Suprapubic skin (tissue), 4 donors: ENCODE measurements at regions not wholly inside any gene's neighbourhood (a gene's known extent, or its start where the extent isn't known, plus 50 kb on each side); places are given as distances from the start of the nearest gene placed in this dataset.

Experiments used
- DNase-seq, 2 donors: peaks; one replicate each; pipeline ENCODE4 v3.0.0-alpha.2; 2019; ENCODE audit warnings: low spot score in 2 of 2
- H3K27ac ChIP-seq: fragments of 200-600 bp; sonication (generic); one replicate; pipeline ENCODE4 v1.5.1; 2019
- H3K27me3 ChIP-seq: fragments of 200-600 bp; sonication (generic); one replicate; pipeline ENCODE4 v1.5.1; 2019
- H3K36me3 ChIP-seq: fragments of 200-600 bp; sonication (generic); one replicate; pipeline ENCODE4 v1.5.1; 2019
- H3K4me1 ChIP-seq: fragments of 200-600 bp; sonication (generic); one replicate; pipeline ENCODE4 v1.5.1; 2019
- H3K4me3 ChIP-seq: fragments of 200-600 bp; sonication (generic); one replicate; pipeline ENCODE4 v1.5.1; 2019; ENCODE audit warnings: mild to moderate bottlenecking
- H3K9me3 ChIP-seq: fragments of 200-600 bp; sonication (generic); one replicate; pipeline ENCODE4 v1.5.1; 2019
- EP300 ChIP-seq: sonication (generic); formaldehyde crosslinking; IDR thresholded peaks from one replicate; pipeline ENCODE4 v1.6.1; 2017; ENCODE audit warnings: antibody characterized with exemption
- POLR2A ChIP-seq, 2 donors: fragments of 450-650 bp; IDR thresholded peaks; one replicate each; pipeline ENCODE4 v1.6.1; 2017; ENCODE audit warnings: antibody characterized with exemption in 2 of 2, mild to moderate bottlenecking in 2 of 2, moderate library complexity in 2 of 2
- POLR2AphosphoS5 ChIP-seq, 3 donors: sonication (generic); formaldehyde crosslinking; IDR thresholded peaks; one replicate each; pipeline ENCODE4 v1.6.1; 2017; ENCODE audit warnings: antibody characterized with exemption in 3 of 3
- WGBS: methylation state at CpG from one replicate; pipeline ENCODE4 v1.1.5; 2018; 5-methylcytosine and 5-hydroxymethylcytosine counted together
- TF ChIP-seq, protein P1 (sequence below), 2 donors: fragments of 200-600 bp in 1 of 2; fragments of 450-650 bp in 1 of 2; sonication (generic) in 1 of 2; IDR thresholded peaks; one replicate each; pipeline ENCODE4 v1.5.1; 2016 to 2019; ENCODE audit warnings: antibody characterized with exemption in 2 of 2, mild to moderate bottlenecking in 1 of 2, moderate library complexity in 1 of 2

DNA sequence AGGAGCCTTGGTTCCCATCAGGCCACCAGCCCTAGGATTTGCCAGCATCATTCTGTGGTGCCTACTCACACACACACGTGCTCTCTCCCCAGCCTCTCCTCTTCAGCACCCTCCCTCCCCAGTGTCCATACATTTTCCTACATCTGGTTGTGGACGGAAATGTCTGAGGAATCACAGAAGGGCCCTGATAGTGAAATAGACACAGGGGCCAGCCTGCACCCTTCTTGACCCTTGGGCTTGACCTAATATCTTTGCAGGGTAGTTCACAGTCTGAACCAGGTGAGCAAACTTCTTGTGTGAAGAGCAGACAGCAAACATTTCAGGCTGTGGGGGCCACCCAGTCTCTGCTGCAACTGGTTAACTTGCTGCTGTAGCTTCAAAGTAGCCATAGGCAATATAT, 108.5 kb upstream of the NXT1 start:
- H3K9me3 ChIP-seq = no peaks in the 10 kb centered on the region
- no peak overlapping the region for H3K27ac ChIP-seq
- DNase-seq = peak in 1 of 2 donors; percentile 26
- WGBS = 77% methylated on average over 2 of the region's 2 CpGs
- TF ChIP-seq, protein P1, sequence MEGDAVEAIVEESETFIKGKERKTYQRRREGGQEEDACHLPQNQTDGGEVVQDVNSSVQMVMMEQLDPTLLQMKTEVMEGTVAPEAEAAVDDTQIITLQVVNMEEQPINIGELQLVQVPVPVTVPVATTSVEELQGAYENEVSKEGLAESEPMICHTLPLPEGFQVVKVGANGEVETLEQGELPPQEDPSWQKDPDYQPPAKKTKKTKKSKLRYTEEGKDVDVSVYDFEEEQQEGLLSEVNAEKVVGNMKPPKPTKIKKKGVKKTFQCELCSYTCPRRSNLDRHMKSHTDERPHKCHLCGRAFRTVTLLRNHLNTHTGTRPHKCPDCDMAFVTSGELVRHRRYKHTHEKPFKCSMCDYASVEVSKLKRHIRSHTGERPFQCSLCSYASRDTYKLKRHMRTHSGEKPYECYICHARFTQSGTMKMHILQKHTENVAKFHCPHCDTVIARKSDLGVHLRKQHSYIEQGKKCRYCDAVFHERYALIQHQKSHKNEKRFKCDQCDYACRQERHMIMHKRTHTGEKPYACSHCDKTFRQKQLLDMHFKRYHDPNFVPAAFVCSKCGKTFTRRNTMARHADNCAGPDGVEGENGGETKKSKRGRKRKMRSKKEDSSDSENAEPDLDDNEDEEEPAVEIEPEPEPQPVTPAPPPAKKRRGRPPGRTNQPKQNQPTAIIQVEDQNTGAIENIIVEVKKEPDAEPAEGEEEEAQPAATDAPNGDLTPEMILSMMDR (IDR thresholded peaks at IDR 0.05) = no peak
- no peak for TF ChIP-seq POLR2AphosphoS5 (IDR thresholded peaks at IDR 0.05)
- no peak for TF ChIP-seq EP300
- TF ChIP-seq POLR2A (IDR thresholded peaks at IDR 0.05) = no peak
- H3K4me3 ChIP-seq = no peak overlapping the region
- H3K27me3 ChIP-seq = no peaks in the 10 kb centered on the region
- H3K4me1 ChIP-seq = peaks cover 7% of the 10 kb centered on the region
- H3K36me3 ChIP-seq = no peaks in the 10 kb centered on the region

DNA sequence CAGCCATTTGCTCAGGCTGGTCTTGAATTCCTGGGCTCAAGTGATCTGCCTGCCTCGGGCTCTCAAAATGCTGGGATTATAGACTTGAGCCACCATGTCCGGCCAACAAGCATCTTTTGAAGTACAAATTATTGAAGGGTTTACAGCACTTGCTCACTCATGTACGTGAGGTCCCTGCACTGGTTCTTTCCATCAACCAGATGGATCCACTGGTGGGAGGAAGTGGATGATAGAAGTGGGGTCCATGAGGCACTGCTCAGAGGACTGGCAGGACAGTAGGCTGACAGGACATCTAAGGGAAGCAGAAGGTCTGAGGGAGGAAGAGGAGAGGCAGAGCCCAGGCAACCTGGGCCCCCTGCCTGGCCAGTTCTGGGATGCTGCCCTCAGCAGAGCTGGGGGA, 109.2 kb upstream of the NXT1 start:
- Histone ChIP-seq H3K4me1 (peaks cover 4% of the 10 kb centered on the region), H3K9me3 (no peaks in the 10 kb centered on the region), H3K27ac (no peak overlapping the region), H3K27me3 (no peaks in the 10 kb centered on the region), H3K4me3 (no peak overlapping the region), H3K36me3 (no peaks in the 10 kb centered on the region)
- TF ChIP-seq POLR2AphosphoS5 (IDR thresholded peaks at IDR 0.05) (no peak), EP300 (no peak), POLR2A (IDR thresholded peaks at IDR 0.05) (no peak)
- TF ChIP-seq, protein P1 (IDR thresholded peaks at IDR 0.05) = no peak
- WGBS = 93% methylated on average over 3 of the region's 3 CpGs
- DNase-seq = peak in 1 of 2 donors; percentile 15

DNA sequence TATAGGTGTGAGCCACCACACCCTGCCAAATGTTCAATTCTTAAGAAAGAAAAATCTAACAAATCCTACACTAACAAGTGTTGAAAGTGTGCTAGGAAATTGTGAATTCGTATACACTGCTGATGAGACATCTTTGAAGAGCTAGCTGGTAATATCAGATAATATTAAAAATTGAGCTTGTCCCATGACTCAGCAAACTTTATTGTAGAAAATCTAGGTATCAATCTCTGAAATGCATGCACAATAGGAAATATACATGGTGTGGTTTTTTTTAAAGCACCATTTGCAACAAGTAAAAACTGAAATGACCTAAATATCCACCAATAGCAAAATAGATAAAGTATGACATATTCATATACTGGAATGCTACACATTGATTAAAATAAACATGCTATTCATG, 110.1 kb upstream of the NXT1 start:
- Histone ChIP-seq H3K36me3 (no peaks in the 10 kb centered on the region), H3K9me3 (no peaks in the 10 kb centered on the region), H3K27ac (no peak overlapping the region), H3K27me3 (no peaks in the 10 kb centered on the region), H3K4me1 (peaks cover 4% of the 10 kb centered on the region), H3K4me3 (no peak overlapping the region)
- TF ChIP-seq POLR2AphosphoS5 (IDR thresholded peaks at IDR 0.05) (no peak), POLR2A (IDR thresholded peaks at IDR 0.05) (no peak)
- TF ChIP-seq, protein P1 (IDR thresholded peaks at IDR 0.05) = no peak
- WGBS = 77% methylated on average over 1 of the region's 1 CpG
- no peak for DNase-seq

DNA sequence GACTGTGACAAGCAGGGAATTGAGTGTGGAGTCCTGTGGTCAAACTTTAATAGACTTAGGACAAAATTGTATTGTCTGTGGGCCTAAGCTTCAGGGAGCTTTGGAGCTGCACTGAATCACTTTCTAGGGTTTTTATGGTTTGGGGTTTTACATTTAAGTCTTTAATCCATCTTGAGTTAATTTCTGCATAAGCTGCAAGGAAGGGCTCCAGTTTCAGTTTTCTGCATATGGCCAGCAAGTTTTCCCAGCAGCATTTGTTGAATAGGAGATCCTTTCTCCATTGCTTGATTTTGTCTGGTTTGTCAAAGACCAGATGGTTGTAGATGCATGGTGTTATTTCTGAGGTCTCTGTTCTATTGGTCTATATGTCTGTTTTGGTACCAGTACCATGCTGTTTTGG, 113.4 kb upstream of the NXT1 start:
- Histone ChIP-seq H3K9me3 (no peaks in the 10 kb centered on the region), H3K36me3 (no peaks in the 10 kb centered on the region), H3K27ac (no peak overlapping the region), H3K27me3 (no peaks in the 10 kb centered on the region), H3K4me1 (no peaks in the 10 kb centered on the region), H3K4me3 (no peak overlapping the region)
- no peak for DNase-seq
- no peak for TF ChIP-seq POLR2AphosphoS5 (IDR thresholded peaks at IDR 0.05)
- no peak for TF ChIP-seq EP300
- no peak for TF ChIP-seq POLR2A (IDR thresholded peaks at IDR 0.05)
- TF ChIP-seq, protein P1 (IDR thresholded peaks at IDR 0.05) = no peak

DNA sequence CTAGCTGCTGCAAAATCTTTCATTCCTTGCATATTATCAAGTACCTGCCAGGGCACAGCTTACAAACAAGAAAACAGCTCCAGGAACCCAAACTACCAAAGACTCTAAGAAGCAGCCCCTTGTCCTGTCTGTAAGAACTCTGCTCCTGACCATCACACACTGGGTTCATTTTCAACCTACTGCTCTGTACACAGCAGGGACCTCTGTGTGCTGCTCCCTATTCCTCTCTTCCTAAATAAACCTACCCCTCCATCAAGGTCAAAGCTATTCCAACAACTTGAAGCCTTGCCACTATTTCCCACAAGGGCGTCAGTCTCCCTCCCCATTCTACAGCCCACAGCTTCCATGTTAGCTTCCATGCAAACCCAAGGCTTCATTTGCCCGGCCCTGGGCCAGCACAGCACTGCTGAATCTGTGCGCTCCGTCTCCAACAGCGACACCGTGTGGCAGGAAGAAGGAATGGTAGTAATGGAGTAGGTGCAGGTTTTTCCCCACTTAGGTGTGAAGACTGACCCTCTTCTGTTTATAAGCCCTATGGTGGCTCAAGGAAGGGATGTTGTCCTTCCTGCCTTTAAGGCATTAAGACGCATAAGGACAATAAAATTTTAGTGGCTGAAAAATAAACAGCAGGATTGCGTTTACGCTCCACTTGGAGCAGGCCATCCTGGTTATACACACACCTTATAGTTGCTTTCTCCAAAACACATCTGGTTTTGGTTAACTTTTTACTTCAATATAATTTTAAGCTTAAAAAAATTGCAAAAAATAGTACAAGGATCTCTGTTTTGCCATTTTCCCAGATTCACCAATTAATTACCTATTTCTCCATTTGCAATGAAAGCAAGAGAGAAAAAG, 115.2 kb upstream of the NXT1 start:
- H3K27me3 ChIP-seq = no peaks in the 10 kb centered on the region
- no peak for TF ChIP-seq POLR2AphosphoS5 (IDR thresholded peaks at IDR 0.05)
- TF ChIP-seq, protein P1 (IDR thresholded peaks at IDR 0.05) = peak; percentile 21 to 57
- no peak for TF ChIP-seq EP300
- TF ChIP-seq POLR2A (IDR thresholded peaks at IDR 0.05) = no peak
- 32% methylated on average over 9 of the region's 9 CpGs for WGBS
- H3K9me3 ChIP-seq = no peaks in the 10 kb centered on the region
- H3K4me3 ChIP-seq = no peak overlapping the region
- DNase-seq = peak in 1 of 2 donors; percentile 79
- no peaks in the 10 kb centered on the region for H3K4me1 ChIP-seq
- no peaks in the 10 kb centered on the region for H3K36me3 ChIP-seq
- H3K27ac ChIP-seq = no peak overlapping the region
